DND-41 (cell line): ENCODE measurements at regions not wholly inside any gene's neighbourhood (a gene's known extent, or its start where the extent isn't known, plus 50 kb on each side); places are given as distances from the start of the nearest gene placed in this dataset.

Experiments used
- ATAC-seq: fragments of 200-7000 bp; cut with Tn5 transposase; 3 replicates; pipeline ENCODE4 v1.9.1; 2021; ENCODE audit warnings: low read depth; ENCODE audit not compliant: insufficient read depth
- DNase-seq: peaks from one replicate; pipeline ENCODE4 v3.0.0-alpha.2; 2020
- H2AFZ ChIP-seq: 2 replicates; pipeline ENCODE4 v1.6.0; 2012; ENCODE audit warnings: low read depth, low read length
- H3K27ac ChIP-seq: 2 replicates; pipeline ENCODE4 v1.5.1; 2012; ENCODE audit warnings: low read length, inconsistent platforms
- H3K27me3 ChIP-seq: fragments of 200-600 bp; sonication (generic); 2 replicates; pipeline ENCODE4 v1.6.0; 2012; ENCODE audit warnings: low read length, mild to moderate bottlenecking, inconsistent platforms; ENCODE audit not compliant: insufficient read depth, poor library complexity
- H3K36me3 ChIP-seq: 2 replicates; pipeline ENCODE4 v1.5.1; 2012; ENCODE audit warnings: low read length, inconsistent platforms; ENCODE audit not compliant: insufficient read depth
- H3K4me1 ChIP-seq: 2 replicates; pipeline ENCODE4 v1.5.1; 2012; ENCODE audit warnings: mild to moderate bottlenecking, low read length; ENCODE audit not compliant: insufficient read depth
- H3K4me2 ChIP-seq: 2 replicates; pipeline ENCODE4 v1.6.0; 2012; ENCODE audit warnings: mild to moderate bottlenecking, moderate library complexity, low read length, inconsistent platforms; ENCODE audit not compliant: insufficient read depth
- H3K4me3 ChIP-seq, 2 experiments: fragments of 200-600 bp in 1 of 2; shearing (Covaris generic) in 1 of 2; 2 replicates each; pipeline ENCODE4 v1.5.1; 2012 to 2016; ENCODE audit warnings: inconsistent platforms in 2 of 2, low read length in 2 of 2, mild to moderate bottlenecking in 2 of 2, low read depth in 1 of 2, moderate library complexity in 1 of 2
- H3K79me2 ChIP-seq: 2 replicates; pipeline ENCODE4 v1.6.0; 2012; ENCODE audit warnings: low read length, inconsistent platforms; ENCODE audit not compliant: insufficient read depth
- H3K9ac ChIP-seq: 2 replicates; pipeline ENCODE4 v1.6.0; 2012; ENCODE audit warnings: low read depth, mild to moderate bottlenecking, inconsistent platforms, low read length, moderate library complexity
- H3K9me3 ChIP-seq: 2 replicates; pipeline ENCODE4 v1.5.1; 2012; ENCODE audit warnings: low read length, moderate library complexity, mild to moderate bottlenecking, inconsistent platforms; ENCODE audit not compliant: insufficient read depth, severe bottlenecking
- H4K20me1 ChIP-seq: 2 replicates; pipeline ENCODE4 v1.6.0; 2012; ENCODE audit warnings: low read length; ENCODE audit not compliant: insufficient read depth
- EZH2 ChIP-seq: IDR thresholded peaks from 3 replicates; pipeline ENCODE4 v1.6.1; 2012; ENCODE audit warnings: borderline replicate concordance, low read depth, mild to moderate bottlenecking, moderate library complexity, low read length, inconsistent platforms; ENCODE audit not compliant: severe bottlenecking
- TF ChIP-seq, protein P1 (sequence below): IDR thresholded peaks from 2 replicates; pipeline ENCODE4 v1.5.1; 2012; ENCODE audit warnings: borderline replicate concordance, low read length, moderate library complexity, mild to moderate bottlenecking; ENCODE audit not compliant: poor library complexity, severe bottlenecking; ENCODE audit errors: extremely low read depth

DNA sequence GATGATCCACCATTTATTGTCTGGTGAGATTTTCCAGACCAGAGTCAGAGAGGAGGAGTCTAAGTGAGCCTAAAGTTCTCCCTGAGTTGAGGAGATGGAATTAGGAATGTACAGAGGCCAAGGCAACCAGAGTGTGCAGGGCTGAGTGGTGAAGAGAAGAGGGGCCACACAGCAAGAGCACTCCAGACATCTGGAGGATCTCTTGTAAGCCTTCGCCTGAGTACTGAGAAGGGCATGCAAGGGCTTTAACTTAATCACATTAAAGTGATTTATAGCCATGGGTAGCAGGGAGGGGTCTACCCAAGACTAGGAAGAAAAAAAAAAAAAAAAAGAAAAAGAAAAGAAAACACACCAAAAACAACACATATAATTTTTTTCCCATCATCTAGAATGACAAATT is 1190.4 kb downstream of the GATA3 start:
- Histone ChIP-seq H3K4me1 (no peaks in the 10 kb centered on the region), H3K4me3 (no peak overlapping the region), H3K36me3 (no peaks in the 10 kb centered on the region), H3K9me3 (no peaks in the 10 kb centered on the region), H3K27ac (no peak overlapping the region), H4K20me1 (no peaks in the 10 kb centered on the region), H3K4me2 (no peak overlapping the region), H3K27me3 (no peaks in the 10 kb centered on the region), H2AFZ (no peak overlapping the region), H3K79me2 (no peaks in the 10 kb centered on the region), H3K9ac (no peak overlapping the region)
- ATAC-seq (no peak), DNase-seq (no peak)
- TF ChIP-seq EZH2: no peak
- TF ChIP-seq, protein P1, sequence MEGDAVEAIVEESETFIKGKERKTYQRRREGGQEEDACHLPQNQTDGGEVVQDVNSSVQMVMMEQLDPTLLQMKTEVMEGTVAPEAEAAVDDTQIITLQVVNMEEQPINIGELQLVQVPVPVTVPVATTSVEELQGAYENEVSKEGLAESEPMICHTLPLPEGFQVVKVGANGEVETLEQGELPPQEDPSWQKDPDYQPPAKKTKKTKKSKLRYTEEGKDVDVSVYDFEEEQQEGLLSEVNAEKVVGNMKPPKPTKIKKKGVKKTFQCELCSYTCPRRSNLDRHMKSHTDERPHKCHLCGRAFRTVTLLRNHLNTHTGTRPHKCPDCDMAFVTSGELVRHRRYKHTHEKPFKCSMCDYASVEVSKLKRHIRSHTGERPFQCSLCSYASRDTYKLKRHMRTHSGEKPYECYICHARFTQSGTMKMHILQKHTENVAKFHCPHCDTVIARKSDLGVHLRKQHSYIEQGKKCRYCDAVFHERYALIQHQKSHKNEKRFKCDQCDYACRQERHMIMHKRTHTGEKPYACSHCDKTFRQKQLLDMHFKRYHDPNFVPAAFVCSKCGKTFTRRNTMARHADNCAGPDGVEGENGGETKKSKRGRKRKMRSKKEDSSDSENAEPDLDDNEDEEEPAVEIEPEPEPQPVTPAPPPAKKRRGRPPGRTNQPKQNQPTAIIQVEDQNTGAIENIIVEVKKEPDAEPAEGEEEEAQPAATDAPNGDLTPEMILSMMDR: no peak

GRCh38 chr10:9253121-9253520 is 1198.6 kb downstream of the GATA3 start:
- DNase-seq: no peak
- no peak overlapping the region for H2AFZ ChIP-seq

DNA sequence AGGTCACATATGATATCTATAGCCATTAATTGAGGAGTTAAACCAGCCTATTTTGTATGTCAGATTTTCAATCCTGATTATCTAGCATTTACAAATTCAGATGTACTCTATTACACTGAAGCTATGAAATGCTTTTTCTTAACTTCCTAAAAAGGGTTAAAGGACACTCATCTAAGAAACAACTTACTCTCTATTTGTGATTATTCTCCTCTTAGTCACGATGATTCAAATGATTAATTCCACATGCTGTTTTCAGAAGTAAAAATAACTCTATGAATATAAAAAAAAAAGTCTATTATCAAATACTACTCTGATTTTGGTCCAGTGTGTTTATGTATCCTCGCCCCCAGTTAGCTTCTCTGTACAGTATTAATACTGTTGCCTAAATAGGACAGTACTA is 1199.9 kb downstream of the GATA3 start:
- Histone ChIP-seq H3K9ac (no peak overlapping the region), H3K36me3 (no peaks in the 10 kb centered on the region), H3K27me3 (no peaks in the 10 kb centered on the region), H3K4me2 (no peak overlapping the region), H3K4me1 (no peaks in the 10 kb centered on the region), H4K20me1 (no peaks in the 10 kb centered on the region), H3K79me2 (no peaks in the 10 kb centered on the region), H2AFZ (no peak overlapping the region), H3K4me3 (no peak overlapping the region), H3K27ac (no peak overlapping the region), H3K9me3 (no peaks in the 10 kb centered on the region)
- TF ChIP-seq EZH2: no peak
- TF ChIP-seq, protein P1: no peak
- ATAC-seq (no peak), DNase-seq (no peak)

More at GRCh38 chr10:9253121-9253520, 1198.6 kb downstream of the GATA3 start:
- Histone ChIP-seq H3K79me2 (no peaks in the 10 kb centered on the region), H3K4me1 (no peaks in the 10 kb centered on the region), H3K36me3 (no peaks in the 10 kb centered on the region), H3K27me3 (no peaks in the 10 kb centered on the region), H3K4me3 (no peak overlapping the region), H3K4me2 (no peak overlapping the region), H3K9me3 (no peaks in the 10 kb centered on the region), H3K9ac (no peak overlapping the region), H3K27ac (no peak overlapping the region), H4K20me1 (no peaks in the 10 kb centered on the region)
- no peak for TF ChIP-seq EZH2
- TF ChIP-seq, protein P1: no peak
- ATAC-seq: no peak

DNA sequence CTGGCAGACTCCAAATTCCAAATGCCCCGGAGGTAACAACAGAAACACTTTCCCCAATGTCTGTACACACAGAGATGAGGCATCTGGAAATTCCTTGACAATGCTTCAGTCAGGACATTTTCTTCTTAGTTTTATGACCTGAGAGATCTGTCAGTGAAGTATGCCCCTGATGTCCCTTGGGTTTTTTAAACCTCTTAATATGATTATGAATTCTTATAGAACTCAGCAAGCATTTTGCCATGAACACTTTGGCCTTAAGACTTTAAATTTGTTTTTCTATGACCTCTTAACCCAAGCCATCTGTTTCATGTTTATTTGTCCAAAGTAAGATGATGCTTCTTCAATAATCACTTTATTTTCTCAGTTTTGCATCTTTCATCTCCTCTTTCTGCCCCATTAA is 1206.2 kb downstream of the GATA3 start:
- H3K9ac ChIP-seq: no peak overlapping the region
- H3K27me3 ChIP-seq: no peaks in the 10 kb centered on the region
- DNase-seq (no peak), ATAC-seq (no peak)
- H3K36me3 ChIP-seq: no peaks in the 10 kb centered on the region
- H2AFZ ChIP-seq: no peak overlapping the region
- no peak overlapping the region for H3K4me2 ChIP-seq
- H3K4me1 ChIP-seq: peaks cover 5% of the 10 kb centered on the region; the same call in 1 of the 2 replicates
- no peak overlapping the region for H3K27ac ChIP-seq
- no peaks in the 10 kb centered on the region for H4K20me1 ChIP-seq
- TF ChIP-seq, protein P1: no peak
- TF ChIP-seq EZH2: no peak
- no peaks in the 10 kb centered on the region for H3K79me2 ChIP-seq
- no peaks in the 10 kb centered on the region for H3K9me3 ChIP-seq
- H3K4me3 ChIP-seq: no peak overlapping the region
